ENCODE measurements at regions not wholly inside any gene's neighbourhood (a gene's known extent, or its start where the extent isn't known, plus 50 kb on each side); places are given as distances from the start of the nearest gene placed in this dataset.
"Not testable (repeated sequence)": the region's sequence is repeated elsewhere in the genome, so short reads cannot be mapped to it uniquely, and the experiment has no call there.

DNA sequence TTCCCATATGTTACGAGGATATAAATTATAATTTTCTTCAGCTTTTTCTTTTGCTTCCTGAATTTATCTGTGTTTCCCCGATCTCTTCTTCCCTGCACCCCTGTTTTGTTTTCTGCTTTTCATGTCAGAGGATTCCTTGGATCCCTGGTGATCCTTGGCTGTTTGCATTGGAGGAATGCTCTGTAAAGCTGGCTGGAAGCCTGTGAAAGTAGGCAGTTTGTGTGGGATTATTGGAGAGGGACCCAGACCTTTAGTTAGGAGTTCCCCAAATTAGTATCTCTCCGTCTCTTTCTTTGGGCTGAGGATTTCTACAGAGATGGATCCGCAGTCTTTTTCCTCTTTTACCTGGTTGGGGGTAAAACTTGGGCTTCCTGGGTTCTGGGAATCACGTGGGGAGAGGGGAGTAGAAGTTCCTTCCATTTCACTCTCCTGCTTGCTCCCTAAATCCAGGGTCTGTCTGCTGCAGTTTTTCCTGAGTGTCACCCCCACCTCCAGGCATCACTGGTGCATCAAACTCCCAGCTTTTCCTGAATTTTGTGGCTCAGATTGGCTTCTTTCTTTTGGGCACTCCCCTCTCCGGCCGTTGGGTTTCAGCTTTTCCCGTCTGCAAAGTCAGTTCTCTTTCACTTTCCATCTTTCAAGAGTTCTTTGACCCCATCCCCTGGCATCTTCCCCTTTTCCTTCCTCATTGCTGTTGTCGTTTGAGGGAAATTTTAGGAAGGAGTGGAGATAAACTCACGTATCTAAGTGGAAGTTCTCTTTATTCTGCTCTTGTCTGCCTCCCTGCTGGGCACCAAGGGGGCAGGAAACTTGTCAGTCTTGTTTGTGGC lies 79.1 kb upstream of the ALX4 start:
- H3K4me1 ChIP-seq (ENCODE audit: control insufficient read depth, extremely low read depth, insufficient read depth, low read length) = no peaks in the 10 kb centered on the region
- DNase-seq (ENCODE audit: low read depth, low spot score) (no peak), FAIRE-seq (no peak)
- H3K9ac ChIP-seq (ENCODE audit: control insufficient read depth, extremely low read depth, insufficient read depth, low read length) = no peak overlapping the region
- H3K36me3 ChIP-seq (ENCODE audit: control insufficient read depth in 2 of 2, extremely low read depth in 1 of 2, insufficient read depth in 2 of 2, low read length in 2 of 2) = no peaks in the 10 kb centered on the region
- H3K27me3 ChIP-seq (ENCODE audit: control insufficient read depth, extremely low read depth, insufficient read depth, low read length) = peaks cover 21% of the 10 kb centered on the region
- dilution Hi-C loops (cut with MboI; ENCODE audit: extremely low pct_ligation_motif_present, low sequenced_read_pairs) = no loop called here
- H2AFZ ChIP-seq (ENCODE audit: control insufficient read depth, low read length) = no peak overlapping the region
- no peaks in the 10 kb centered on the region for H3K9me1 ChIP-seq (ENCODE audit: control insufficient read depth, extremely low read depth, insufficient read depth, low read length)
- no peaks in the 10 kb centered on the region for H3K79me2 ChIP-seq (ENCODE audit: control insufficient read depth, insufficient read depth, low read length)
- H3K4me2 ChIP-seq (ENCODE audit: control insufficient read depth, extremely low read depth, insufficient read depth, low read depth, low read length) = no peak overlapping the region
- no peak for TF ChIP-seq EZH2 (IDR thresholded peaks at IDR 0.05; ENCODE audit: low read length)
- TF ChIP-seq, protein P1, sequence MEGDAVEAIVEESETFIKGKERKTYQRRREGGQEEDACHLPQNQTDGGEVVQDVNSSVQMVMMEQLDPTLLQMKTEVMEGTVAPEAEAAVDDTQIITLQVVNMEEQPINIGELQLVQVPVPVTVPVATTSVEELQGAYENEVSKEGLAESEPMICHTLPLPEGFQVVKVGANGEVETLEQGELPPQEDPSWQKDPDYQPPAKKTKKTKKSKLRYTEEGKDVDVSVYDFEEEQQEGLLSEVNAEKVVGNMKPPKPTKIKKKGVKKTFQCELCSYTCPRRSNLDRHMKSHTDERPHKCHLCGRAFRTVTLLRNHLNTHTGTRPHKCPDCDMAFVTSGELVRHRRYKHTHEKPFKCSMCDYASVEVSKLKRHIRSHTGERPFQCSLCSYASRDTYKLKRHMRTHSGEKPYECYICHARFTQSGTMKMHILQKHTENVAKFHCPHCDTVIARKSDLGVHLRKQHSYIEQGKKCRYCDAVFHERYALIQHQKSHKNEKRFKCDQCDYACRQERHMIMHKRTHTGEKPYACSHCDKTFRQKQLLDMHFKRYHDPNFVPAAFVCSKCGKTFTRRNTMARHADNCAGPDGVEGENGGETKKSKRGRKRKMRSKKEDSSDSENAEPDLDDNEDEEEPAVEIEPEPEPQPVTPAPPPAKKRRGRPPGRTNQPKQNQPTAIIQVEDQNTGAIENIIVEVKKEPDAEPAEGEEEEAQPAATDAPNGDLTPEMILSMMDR (optimal IDR thresholded peaks at IDR 0.05 in 1 of 3, IDR thresholded peaks at IDR 0.05 in 1 of 3, conservative IDR thresholded peaks at IDR 0.05 in 1 of 3; ENCODE audit: extremely low read depth in 1 of 3, insufficient read depth in 2 of 3, low read length in 3 of 3) = no peak
- H3K27ac ChIP-seq (ENCODE audit: control insufficient read depth, insufficient read depth, low read length) = no peak overlapping the region
- no peaks in the 10 kb centered on the region for H4K20me1 ChIP-seq (ENCODE audit: control insufficient read depth, extremely low read depth, insufficient read depth, low read length)
- H3K9me3 ChIP-seq (ENCODE audit: control insufficient read depth, low read depth, low read length) = no peaks in the 10 kb centered on the region
- no peak overlapping the region for H3K4me3 ChIP-seq (ENCODE audit: control insufficient read depth in 2 of 3, extremely low read depth in 1 of 3, insufficient read depth in 2 of 3, low read depth in 1 of 3, low read length in 3 of 3)

DNA sequence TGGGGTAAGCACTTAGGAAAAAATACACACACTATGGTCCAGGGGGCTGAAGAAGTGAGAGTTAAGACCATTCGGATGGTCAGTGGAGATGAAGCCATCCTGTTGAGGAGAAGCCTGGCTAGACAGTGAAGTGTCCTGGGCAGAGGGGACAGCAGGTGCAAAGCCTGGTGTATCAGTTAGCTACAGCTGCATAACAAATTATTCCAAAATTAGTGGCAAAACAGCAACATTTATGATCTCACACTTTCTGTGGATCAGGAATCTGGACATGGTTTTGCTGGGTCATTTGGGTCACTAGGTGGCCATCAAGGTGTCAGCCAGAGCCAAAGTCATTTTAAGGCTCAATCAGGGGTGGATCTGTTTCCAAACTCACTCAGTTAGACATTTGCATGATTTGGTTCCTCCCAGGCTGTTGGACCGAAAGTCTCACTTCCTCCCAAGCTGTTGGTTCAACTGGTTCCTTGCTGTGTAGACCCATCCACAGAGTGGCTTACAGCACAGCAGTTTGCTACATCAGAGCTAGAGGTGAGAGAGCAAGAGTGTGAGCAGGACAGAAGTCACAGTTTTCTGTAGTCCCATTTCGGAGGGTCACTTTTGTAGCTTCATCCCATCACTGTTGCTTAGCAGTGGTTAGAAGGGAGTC lies 80.1 kb upstream of the ALX4 start:
- Histone ChIP-seq H3K4me2 (ENCODE audit: control insufficient read depth, extremely low read depth, insufficient read depth, low read depth, low read length) (no peak overlapping the region), H3K79me2 (ENCODE audit: control insufficient read depth, insufficient read depth, low read length) (no peaks in the 10 kb centered on the region), H3K27me3 (ENCODE audit: control insufficient read depth, extremely low read depth, insufficient read depth, low read length) (peaks cover 21% of the 10 kb centered on the region), H3K4me1 (ENCODE audit: control insufficient read depth, extremely low read depth, insufficient read depth, low read length) (no peaks in the 10 kb centered on the region), H4K20me1 (ENCODE audit: control insufficient read depth, extremely low read depth, insufficient read depth, low read length) (no peaks in the 10 kb centered on the region), H3K27ac (ENCODE audit: control insufficient read depth, insufficient read depth, low read length) (no peak overlapping the region), H3K9ac (ENCODE audit: control insufficient read depth, extremely low read depth, insufficient read depth, low read length) (no peak overlapping the region), H2AFZ (ENCODE audit: control insufficient read depth, low read length) (no peak overlapping the region), H3K9me3 (ENCODE audit: control insufficient read depth, low read depth, low read length) (no peaks in the 10 kb centered on the region), H3K4me3 (ENCODE audit: control insufficient read depth in 2 of 3, extremely low read depth in 1 of 3, insufficient read depth in 2 of 3, low read depth in 1 of 3, low read length in 3 of 3) (no peak overlapping the region), H3K36me3 (ENCODE audit: control insufficient read depth in 2 of 2, extremely low read depth in 1 of 2, insufficient read depth in 2 of 2, low read length in 2 of 2) (no peaks in the 10 kb centered on the region), H3K9me1 (ENCODE audit: control insufficient read depth, extremely low read depth, insufficient read depth, low read length) (no peaks in the 10 kb centered on the region)
- no peak for FAIRE-seq
- DNase-seq (ENCODE audit: low read depth, low spot score) = no peak
- dilution Hi-C loops (cut with MboI; ENCODE audit: extremely low pct_ligation_motif_present, low sequenced_read_pairs) = no loop called here
- TF ChIP-seq, protein P1 (optimal IDR thresholded peaks at IDR 0.05 in 1 of 3, IDR thresholded peaks at IDR 0.05 in 1 of 3, conservative IDR thresholded peaks at IDR 0.05 in 1 of 3; ENCODE audit: extremely low read depth in 1 of 3, insufficient read depth in 2 of 3, low read length in 3 of 3) = no peak
- TF ChIP-seq EZH2 (IDR thresholded peaks at IDR 0.05; ENCODE audit: low read length) = no peak

DNA sequence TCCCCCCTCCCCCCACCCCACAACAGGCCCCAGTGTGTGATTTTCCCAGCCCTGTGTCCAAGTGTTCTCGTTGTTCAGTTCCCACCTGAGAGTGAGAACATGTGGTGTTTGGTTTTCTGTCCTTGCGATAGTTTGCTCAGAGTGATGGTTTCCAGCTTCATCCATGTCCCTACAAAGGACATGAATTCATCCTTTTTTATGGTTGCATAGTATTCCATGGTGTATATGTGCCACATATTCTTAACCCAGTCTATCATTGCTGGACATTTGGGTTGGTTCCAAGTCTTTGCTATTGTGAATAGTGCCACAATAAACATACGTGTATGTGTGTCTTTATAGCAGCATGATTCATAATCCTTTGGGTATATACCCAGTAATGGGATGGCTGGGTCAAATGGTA lies 81.1 kb upstream of the ALX4 start:
- H3K27me3 ChIP-seq (ENCODE audit: control insufficient read depth, extremely low read depth, insufficient read depth, low read length) = peaks cover 17% of the 10 kb centered on the region
- H3K9ac ChIP-seq (ENCODE audit: control insufficient read depth, extremely low read depth, insufficient read depth, low read length); H4K20me1 ChIP-seq (ENCODE audit: control insufficient read depth, extremely low read depth, insufficient read depth, low read length); H3K79me2 ChIP-seq (ENCODE audit: control insufficient read depth, insufficient read depth, low read length); H3K9me1 ChIP-seq (ENCODE audit: control insufficient read depth, extremely low read depth, insufficient read depth, low read length); H3K36me3 ChIP-seq (ENCODE audit: control insufficient read depth in 2 of 2, extremely low read depth in 1 of 2, insufficient read depth in 2 of 2, low read length in 2 of 2); dilution Hi-C loops (cut with MboI; ENCODE audit: extremely low pct_ligation_motif_present, low sequenced_read_pairs); H3K27ac ChIP-seq (ENCODE audit: control insufficient read depth, insufficient read depth, low read length); H3K9me3 ChIP-seq (ENCODE audit: control insufficient read depth, low read depth, low read length); H3K4me1 ChIP-seq (ENCODE audit: control insufficient read depth, extremely low read depth, insufficient read depth, low read length); FAIRE-seq; H3K4me3 ChIP-seq (ENCODE audit: control insufficient read depth in 2 of 3, extremely low read depth in 1 of 3, insufficient read depth in 2 of 3, low read depth in 1 of 3, low read length in 3 of 3); H2AFZ ChIP-seq (ENCODE audit: control insufficient read depth, low read length); H3K4me2 ChIP-seq (ENCODE audit: control insufficient read depth, extremely low read depth, insufficient read depth, low read depth, low read length); DNase-seq (ENCODE audit: low read depth, low spot score): not testable (repeated sequence)
